NCI-H526 (cell line): ENCODE measurements at regions not wholly inside any gene's neighbourhood (a gene's known extent, or its start where the extent isn't known, plus 50 kb on each side); places are given as distances from the start of the nearest gene placed in this dataset.
"Not testable (repeated sequence)": the region's sequence is repeated elsewhere in the genome, so short reads cannot be mapped to it uniquely, and the experiment has no call there.

Experiments used
- DNase-seq, 2 experiments: peaks; one replicate each; lab custom pipeline; 2025; lab: John Stamatoyannopoulos, UW

GRCh38 chr5:14054965-14055963 is 87.9 kb upstream of the TRIO start:
- no peak for DNase-seq

GRCh38 chr5:14054111-14054854 is 88.9 kb upstream of the TRIO start:
- no peak for DNase-seq

DNA sequence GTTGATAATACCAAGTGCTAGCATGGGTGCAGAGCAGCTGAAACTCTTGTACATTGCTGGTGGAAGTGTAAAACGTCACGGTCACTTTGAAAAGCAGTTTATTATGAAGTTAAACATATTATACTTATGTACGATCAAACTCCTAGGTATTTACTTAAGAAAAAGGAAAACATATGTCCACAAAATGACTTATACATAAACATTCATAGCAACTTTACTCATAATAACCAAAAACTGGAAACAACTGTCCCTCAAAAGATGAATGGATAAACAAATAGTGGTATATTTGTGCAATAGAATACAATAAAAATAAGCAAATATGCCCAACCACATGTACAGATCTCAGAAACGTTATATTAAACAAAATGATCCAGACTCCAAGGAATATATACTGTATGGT is 92.3 kb upstream of the TRIO start:
- no peak for DNase-seq

DNA sequence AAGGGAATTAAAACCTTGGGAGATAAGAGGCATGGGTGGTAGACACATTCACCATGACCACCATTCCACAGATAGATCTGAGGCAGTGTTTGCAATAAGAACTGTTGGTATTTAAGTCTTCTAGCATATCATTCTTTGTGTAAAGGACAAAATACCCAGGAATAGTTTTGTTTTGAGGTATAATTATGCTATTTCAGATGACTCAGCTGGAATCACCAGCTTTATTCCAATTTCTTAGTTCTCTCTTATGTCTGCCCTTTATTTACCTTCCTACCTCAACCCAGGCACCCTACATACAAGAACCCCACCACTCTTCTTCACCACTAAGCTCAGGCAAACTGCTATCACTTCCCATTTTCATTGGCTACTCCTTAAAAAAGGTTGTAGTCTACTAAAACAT is 94.7 kb upstream of the TRIO start:
- no peak for DNase-seq

DNA sequence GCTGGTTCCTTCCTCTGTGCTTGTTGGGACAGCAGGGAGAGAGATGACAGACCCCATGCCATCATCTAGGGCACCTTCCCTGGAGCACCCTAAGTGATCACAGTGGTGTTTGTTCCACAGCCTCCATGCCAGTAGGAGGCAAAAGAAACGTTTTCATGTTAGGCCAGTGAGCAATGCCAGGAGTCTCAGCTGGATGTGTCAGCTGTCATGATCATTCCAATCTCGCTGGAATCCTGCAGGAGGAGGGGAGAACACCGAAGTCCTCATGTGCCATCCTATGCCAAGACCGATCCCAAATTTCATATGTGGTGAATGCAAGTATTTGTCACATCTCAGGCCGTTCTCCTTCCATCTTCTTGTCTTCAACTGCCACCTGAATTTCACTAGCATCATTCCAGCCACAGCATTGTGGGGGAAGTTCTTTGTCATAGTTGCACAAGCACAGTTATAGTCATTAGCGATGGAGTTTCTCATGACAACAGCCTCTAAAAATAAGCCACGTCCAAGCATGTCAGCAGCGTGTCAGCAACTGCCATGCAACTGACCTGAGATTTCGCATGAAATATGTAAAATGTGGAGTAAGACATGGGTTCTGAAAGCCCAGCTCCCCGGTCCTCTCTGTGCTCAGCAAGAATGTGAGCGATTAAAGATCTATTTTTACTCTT is 97.2 kb upstream of the DNAH5 start:
- DNase-seq, result no peak

- DNase-seq, result peak; percentile 84 to 89
These were observed 96.1 kb upstream of the DNAH5 start for GRCh38 chr5:14040542-14040941.

DNA sequence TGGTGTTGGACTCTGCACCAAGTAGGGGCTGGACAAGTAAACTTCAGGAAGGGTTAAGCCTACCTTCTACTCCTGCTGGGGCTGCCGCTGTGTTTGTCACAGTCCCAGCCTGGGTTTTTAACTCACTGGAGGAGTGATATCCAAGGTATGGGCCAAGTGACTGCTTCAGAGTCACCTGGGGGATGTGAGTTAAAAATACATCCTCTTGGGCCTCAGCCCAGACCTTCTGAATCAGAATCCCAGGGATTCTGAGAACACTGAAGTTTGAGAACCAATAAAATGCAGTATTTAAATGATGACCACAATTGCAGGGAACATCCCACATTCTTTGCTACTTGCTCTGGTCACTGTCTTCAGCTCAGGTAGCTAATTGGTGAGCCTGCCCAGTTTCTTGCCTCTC is 95.1 kb upstream of the DNAH5 start:
- no peak for DNase-seq

- no peak for DNase-seq
These were observed 94.6 kb upstream of the DNAH5 start for GRCh38 chr5:14039063-14039462.

DNA sequence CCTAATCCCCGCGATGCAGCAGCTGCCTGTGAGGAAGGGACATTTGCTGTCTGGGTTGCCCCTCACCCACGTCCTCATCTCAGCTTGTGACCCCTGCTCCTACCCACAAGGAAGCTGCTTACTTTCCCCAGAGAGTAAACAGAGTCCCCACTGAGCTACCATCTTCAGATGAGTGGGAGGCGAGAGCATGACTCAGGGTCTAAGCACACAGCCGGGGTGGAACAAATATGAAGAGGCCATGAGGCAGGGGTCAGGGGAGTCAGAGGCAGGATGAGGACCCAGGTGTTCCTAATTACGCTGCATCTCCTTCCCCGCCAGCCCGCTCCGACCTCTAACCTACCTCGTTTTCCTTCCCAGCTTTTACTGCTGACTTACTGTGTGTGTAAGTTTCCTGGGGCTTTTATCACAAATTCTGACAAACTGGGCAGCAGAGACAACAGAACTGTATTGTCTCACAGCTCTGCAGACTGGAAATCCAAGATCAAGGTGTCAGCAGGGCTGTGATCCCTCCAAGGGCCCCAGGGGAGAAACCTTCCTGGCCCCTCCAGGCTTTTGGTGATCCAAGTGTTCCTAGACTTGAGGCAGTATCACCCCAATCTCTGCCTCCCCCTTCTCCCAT is 94.0 kb upstream of the DNAH5 start:
- no peak for DNase-seq

GRCh38 chr5:14036947-14037346 is 92.5 kb upstream of the DNAH5 start:
- DNase-seq, result no peak

DNA sequence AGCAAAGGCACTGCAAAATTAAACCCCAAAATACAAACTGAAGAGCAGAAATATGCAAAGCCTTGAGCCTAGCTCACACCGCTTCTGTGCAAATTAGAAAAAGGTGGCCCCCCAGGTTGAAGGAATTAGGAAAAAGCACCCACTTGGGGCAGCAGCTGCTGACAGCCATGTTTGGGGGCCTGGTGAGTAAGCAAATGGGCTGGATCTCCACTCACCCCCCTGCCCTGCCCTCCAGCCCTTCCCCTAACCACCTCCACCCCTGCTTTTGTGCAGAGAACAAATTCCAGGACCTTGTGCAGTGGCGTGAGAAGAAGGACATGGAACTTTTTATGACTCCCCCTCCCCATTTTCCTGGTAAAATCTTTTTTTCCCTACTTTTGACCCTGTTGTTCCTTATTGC is 92.0 kb upstream of the DNAH5 start:
- no peak for DNase-seq

DNA sequence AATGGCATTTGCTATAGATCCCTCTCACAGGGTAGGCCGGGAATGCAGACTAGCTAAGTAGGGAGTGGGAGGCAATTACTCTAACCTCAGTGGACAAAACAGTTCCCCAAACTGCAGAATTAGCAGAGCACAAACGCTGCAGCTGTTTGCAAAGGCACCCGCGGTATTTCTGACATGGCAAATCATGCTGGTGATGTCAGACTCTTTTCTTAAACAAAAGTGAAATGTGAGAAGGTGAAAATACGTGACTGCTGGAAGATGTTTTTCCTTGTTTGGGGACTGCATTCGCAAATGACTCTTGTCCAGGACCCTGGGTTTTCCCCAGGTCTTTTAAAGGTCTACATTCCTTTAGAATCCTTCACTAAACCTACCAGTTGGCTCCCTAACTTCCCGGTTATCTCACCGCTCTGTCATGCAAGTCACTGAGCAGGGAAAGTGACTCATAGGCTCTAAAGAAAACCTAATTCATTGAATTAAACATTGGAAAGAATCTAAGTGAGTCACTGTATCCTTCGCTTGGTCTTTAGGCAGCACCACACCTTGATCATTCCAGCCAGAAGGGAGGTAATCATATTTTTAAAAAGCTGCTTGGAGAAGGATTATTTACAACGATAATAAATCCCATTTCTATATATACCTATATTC is 91.5 kb upstream of the DNAH5 start:
- peak in 1 of 2 experiments; percentile 30 for DNase-seq

- DNase-seq, result no peak
These were observed 90.5 kb upstream of the DNAH5 start for GRCh38 chr5:14034963-14035362.

- DNase-seq, result no peak
These were observed 88.4 kb upstream of the DNAH5 start for GRCh38 chr5:14032918-14033317.

- DNase-seq, result no peak
These were observed 84.6 kb upstream of the DNAH5 start for GRCh38 chr5:14028938-14029584.

- DNase-seq, result no peak
These were observed 83.7 kb upstream of the DNAH5 start for GRCh38 chr5:14028188-14028587.

DNA sequence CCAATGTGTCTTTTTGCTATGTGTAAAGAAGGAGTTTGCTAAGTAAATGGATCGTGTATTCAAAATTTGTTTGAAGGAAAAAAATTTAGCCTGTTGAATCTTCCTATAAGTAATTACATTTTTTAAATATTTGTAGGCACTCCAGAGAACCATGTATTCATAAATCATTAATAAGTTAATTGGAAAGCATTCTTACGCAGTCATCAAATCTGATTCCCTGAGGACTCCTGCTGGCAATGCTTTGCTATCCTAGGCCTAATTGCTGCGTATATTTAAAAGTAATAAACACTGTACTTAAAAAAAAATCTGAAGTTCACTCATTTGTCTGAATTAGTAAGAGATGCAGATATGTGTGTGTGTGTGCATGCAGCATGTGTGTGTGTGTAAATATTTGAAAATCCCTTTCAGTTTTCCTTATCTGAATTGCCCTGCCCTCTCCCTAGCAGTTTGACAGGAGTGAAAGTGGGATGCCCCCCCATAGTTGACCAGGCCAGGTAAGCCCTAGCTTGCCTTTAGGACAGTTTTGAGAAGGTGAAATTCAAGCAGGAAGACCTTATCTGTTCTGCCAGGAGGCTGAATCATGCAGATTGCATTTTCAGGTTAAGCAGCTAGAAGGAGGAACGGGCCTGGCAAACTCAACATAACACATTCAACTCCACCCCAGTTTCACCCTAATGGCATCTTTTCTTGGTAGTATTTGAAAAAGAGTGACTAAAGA is 81.2 kb upstream of the DNAH5 start:
- DNase-seq, result no peak

DNA sequence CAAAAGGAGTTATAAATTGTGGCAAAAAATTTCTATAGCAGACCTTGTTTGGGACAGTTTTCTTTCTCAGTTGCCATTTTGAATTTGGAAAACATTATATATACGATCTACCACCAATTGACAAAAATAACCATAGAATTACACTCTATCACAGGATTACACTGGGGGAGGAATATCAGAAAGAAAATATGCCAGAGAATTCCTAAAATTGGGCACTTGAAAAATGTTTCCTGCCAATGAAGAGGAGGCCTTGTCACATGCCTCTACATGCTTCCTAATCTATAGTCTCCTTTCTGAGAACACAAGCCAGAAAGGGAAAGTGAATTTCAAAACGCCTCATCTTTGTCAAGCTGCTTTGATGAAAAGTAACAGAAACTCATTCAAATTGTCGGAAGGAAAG is 78.5 kb upstream of the DNAH5 start:
- DNase-seq, result no peak

- not testable (repeated sequence) for DNase-seq
These were observed 76.5 kb upstream of the DNAH5 start for GRCh38 chr5:14020944-14021343.

DNA sequence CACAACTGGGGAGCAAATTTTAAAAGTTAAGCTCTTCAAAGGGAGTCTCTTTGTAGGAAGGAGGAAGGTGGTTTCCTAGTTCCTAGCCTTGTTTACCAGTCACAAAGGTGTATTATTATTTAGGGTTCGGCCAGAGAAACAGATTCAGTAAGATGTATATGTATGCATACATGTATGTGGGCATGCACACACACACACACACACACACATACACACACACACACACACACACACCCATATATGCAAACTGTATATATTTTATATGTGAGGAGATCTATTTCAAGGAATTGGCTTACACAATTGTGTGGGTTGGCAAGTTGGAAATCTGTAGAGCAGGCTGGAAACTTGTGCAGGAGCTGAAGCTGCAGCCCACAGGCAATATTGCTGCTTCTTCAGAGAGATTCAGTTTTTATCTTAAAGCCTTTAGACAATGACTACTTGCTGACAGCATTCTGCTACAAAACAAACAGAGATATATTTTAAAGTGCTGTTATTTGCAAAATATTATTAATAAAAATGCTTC is 75.3 kb upstream of the DNAH5 start:
- DNase-seq, result no peak
